B cell (primary cell): ENCODE measurements at regions not wholly inside any gene's neighbourhood (a gene's known extent, or its start where the extent isn't known, plus 50 kb on each side); places are given as distances from the start of the nearest gene placed in this dataset.

Experiments
- ATAC-seq: fragments of 200-7000 bp; cut with Tn5 transposase; one replicate; pipeline ENCODE4 v1.10.0; 2021; ENCODE audit warnings: low read depth, mild to moderate bottlenecking, moderate number of reproducible peaks, moderate library complexity
- CTCF ChIA-PET: fragments of 350-600 bp; sonication (Branson Sonifier 250); formaldehyde crosslinking; loops from one replicate; lab custom pipeline; 2021; ENCODE audit warnings: antibody characterized with exemption, inconsistent platforms; lab: Charles Lee
- POLR2A ChIA-PET: fragments of 350-600 bp; sonication (Branson Sonifier 250); formaldehyde crosslinking; loops from one replicate; lab custom pipeline; 2021; ENCODE audit warnings: antibody characterized with exemption; lab: Charles Lee
- DNase-seq: peaks from one replicate; pipeline ENCODE4 v3.0.0; 2013
- H2AFZ ChIP-seq: 2 replicates; pipeline ENCODE4 v1.6.1; 2012; ENCODE audit warnings: mild to moderate bottlenecking, low read depth, low read length; ENCODE audit not compliant: insufficient read depth, poor library complexity, severe bottlenecking
- H3K27ac ChIP-seq, 2 donors: 1 replicate in 1 of 2; 2 replicates in 1 of 2; pipeline ENCODE4 v1.5.1; 2012 to 2013; ENCODE audit warnings: low read length in 2 of 2, mild to moderate bottlenecking in 2 of 2, moderate library complexity in 1 of 2
- H3K27me3 ChIP-seq, 4 experiments: fragments of 200-600 bp in 1 of 4; sonication (generic) in 1 of 4; replicated peaks in 1 of 4; 1 replicate in 2 of 4; 2 replicates in 2 of 4; pipeline versions ENCODE4 v1.6.1 to v1.7.0; 2013 to 2016; ENCODE audit warnings: low read length in 3 of 4, mild to moderate bottlenecking in 2 of 4, mixed read lengths in 1 of 4, moderate library complexity in 1 of 4; ENCODE audit not compliant: insufficient read depth in 4 of 4, control insufficient read depth in 3 of 4; ENCODE audit errors: control extremely low read depth in 1 of 4
- H3K36me3 ChIP-seq, 2 experiments: replicated peaks in 1 of 2; 1 replicate in 1 of 2; 2 replicates in 1 of 2; pipeline versions ENCODE4 v1.6.1 to v1.7.1; 2013; ENCODE audit warnings: low read length in 1 of 2; ENCODE audit not compliant: insufficient read depth in 2 of 2, control insufficient read depth in 1 of 2; ENCODE audit errors: control extremely low read depth in 1 of 2, extremely low read depth in 1 of 2
- H3K4me1 ChIP-seq, 2 donors: fragments of 200-600 bp in 1 of 2; sonication (generic) in 1 of 2; 1 replicate in 1 of 2; 2 replicates in 1 of 2; pipeline versions ENCODE4 v1.5.1 to v1.6.1; 2013 to 2017; ENCODE audit warnings: low read length in 2 of 2; ENCODE audit not compliant: control insufficient read depth in 2 of 2, insufficient read depth in 2 of 2
- H3K4me2 ChIP-seq: replicated peaks from 2 replicates; pipeline ENCODE3; 2012; ENCODE audit warnings: mild to moderate bottlenecking, low read depth, low read length; ENCODE audit not compliant: poor library complexity, severe bottlenecking
- H3K4me3 ChIP-seq, 5 experiments: fragments of 200-600 bp in 1 of 5; sonication (generic) in 1 of 5; 1 replicate in 3 of 5; 2 replicates in 2 of 5; pipeline versions ENCODE4 v1.5.1 to v1.7.0; 2011 to 2016; ENCODE audit warnings: low read length in 4 of 5, mild to moderate bottlenecking in 4 of 5, low read depth in 2 of 5, control low read depth in 1 of 5, moderate library complexity in 1 of 5; ENCODE audit not compliant: insufficient read depth in 1 of 5; ENCODE audit errors: control extremely low read depth in 1 of 5, extremely low read depth in 1 of 5
- H3K79me2 ChIP-seq: fragments of 200-600 bp; sonication (generic); one replicate; pipeline ENCODE4 v1.6.0; 2016; ENCODE audit warnings: low read length; ENCODE audit not compliant: control insufficient read depth, insufficient read depth
- H3K9ac ChIP-seq: fragments of 200-600 bp; sonication (generic); 2 replicates; pipeline ENCODE4 v1.6.1; 2017; ENCODE audit warnings: mild to moderate bottlenecking, low read length, moderate library complexity
- H3K9me3 ChIP-seq, 3 donors: one replicate each; pipeline versions ENCODE4 v1.6.1 to v1.7.1; 2013; ENCODE audit warnings: low read length in 2 of 3; ENCODE audit not compliant: control insufficient read depth in 2 of 3, insufficient read depth in 1 of 3; ENCODE audit errors: control extremely low read depth in 1 of 3
- H4K20me1 ChIP-seq: 2 replicates; pipeline ENCODE4 v1.6.0; 2012; ENCODE audit warnings: mild to moderate bottlenecking, low read length; ENCODE audit not compliant: insufficient read depth, control insufficient read depth, poor library complexity, severe bottlenecking
- H3K27ac Mint-ChIP-seq: one replicate; pipeline ENCODE4 v1.8.0; 2021; ENCODE audit warnings: mixed read lengths
- H3K27me3 Mint-ChIP-seq: one replicate; pipeline ENCODE4 v1.8.0; 2021; ENCODE audit warnings: mixed read lengths
- H3K4me1 Mint-ChIP-seq: one replicate; pipeline ENCODE4 v1.8.0; 2021; ENCODE audit warnings: mixed read lengths
- H3K4me3 Mint-ChIP-seq: one replicate; pipeline ENCODE4 v1.8.0; 2021; ENCODE audit warnings: mixed read lengths
- H3K9me3 Mint-ChIP-seq: one replicate; pipeline ENCODE4 v1.8.0; 2022; ENCODE audit warnings: mixed read lengths; ENCODE audit not compliant: insufficient read depth
- EZH2 ChIP-seq: IDR thresholded peaks from 2 replicates; pipeline ENCODE4 v1.6.1; 2012; ENCODE audit warnings: borderline replicate concordance, low read depth, mild to moderate bottlenecking, moderate library complexity, low read length; ENCODE audit not compliant: insufficient read depth, poor library complexity, severe bottlenecking
- whole genome bisulfite sequencing: methylation state at CpG from one replicate; pipeline ENCODE4 v1.1.5; 2013; ENCODE audit warnings: missing lambda C conversion rate; ENCODE audit not compliant: insufficient coverage; 5-methylcytosine and 5-hydroxymethylcytosine counted together
- intact Hi-C: fragments of 100-400 bp; cut with micrococcal nuclease; formaldehyde crosslinking; loops from one replicate; pipeline ENCODE4 v1.10.0; 2022
- TF ChIP-seq, protein P1 (sequence below): fragments of 200-600 bp; IDR thresholded peaks from one replicate; pipeline ENCODE4 v1.8.0; 2022; ENCODE audit warnings: antibody characterized with exemption, mild to moderate bottlenecking

DNA sequence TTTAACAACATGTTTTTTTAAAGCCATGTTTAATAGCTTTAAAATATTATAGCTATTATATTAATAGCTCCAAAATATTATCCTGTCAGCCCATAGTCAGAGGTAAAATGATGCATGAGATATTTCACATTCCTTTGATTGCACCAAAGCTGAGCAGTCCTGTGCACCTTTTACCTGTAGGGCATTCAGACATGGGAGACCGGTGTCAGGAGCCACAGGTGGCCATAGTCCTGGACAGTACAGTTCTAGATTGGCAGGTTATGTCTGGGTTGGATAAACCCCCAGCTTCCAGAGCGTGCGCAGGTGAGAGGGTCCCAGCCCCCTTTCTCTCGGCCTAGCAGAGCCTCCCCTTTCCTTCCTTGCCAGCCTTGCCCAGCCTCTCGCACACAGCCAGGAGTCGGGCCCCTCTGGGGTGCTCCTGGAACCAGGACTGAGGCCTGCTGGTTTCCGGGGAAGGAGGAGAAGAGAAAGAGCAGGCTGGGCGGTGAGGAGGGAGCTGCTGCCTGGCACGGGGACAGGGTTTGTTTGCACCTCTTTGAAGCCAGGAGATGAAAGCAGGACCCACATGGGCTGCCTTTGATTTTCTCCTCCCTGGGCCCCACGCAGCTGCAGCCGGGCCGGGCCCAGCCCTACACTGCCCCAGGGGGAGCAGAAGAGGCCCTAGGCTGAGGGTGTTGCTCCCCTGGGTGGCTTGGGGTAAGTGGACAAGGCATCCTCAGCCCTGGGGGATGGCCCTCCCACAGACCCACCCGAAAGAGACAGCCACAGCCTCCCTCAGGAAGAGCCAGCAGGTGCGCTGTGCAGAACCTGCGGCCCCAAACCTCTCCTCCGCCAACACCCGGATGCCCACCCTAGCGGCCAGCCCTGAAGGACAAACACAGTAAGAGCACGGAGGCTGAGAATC is 75.2 kb upstream of the TARDBP start:
- Histone ChIP-seq H4K20me1 (no peaks in the 10 kb centered on the region), H3K36me3 (no peaks in the 10 kb centered on the region), H2AFZ (no peak overlapping the region), H3K4me3 (no peak overlapping the region), H3K27ac (no peak overlapping the region), H3K27me3 (peaks cover 0 to 13% (median 6%) of the 10 kb centered on the region in 4 experiments), H3K9me3 (no peaks in the 10 kb centered on the region), H3K4me2 (no peak overlapping the region), H3K9ac (no peak overlapping the region), H3K4me1 (peaks cover 7 to 14% of the 10 kb centered on the region in 2 donors), H3K79me2 (no peaks in the 10 kb centered on the region)
- intact Hi-C loops = no loop called here
- Mint-ChIP-seq H3K27ac (no peak overlapping the region), H3K4me1 (peaks cover 6% of the 10 kb centered on the region), H3K27me3 (peaks cover 17% of the 10 kb centered on the region), H3K4me3 (no peak overlapping the region), H3K9me3 (no peaks in the 10 kb centered on the region)
- ATAC-seq = no peak
- no peak for DNase-seq
- WGBS = 77% methylated on average over 16 of the region's 19 CpGs
- ChIA-PET CTCF (interaction anchor here (1.2 kb wide), 1 partner anchor 443 kb away, joined by 3 read pairs; no protein-coding TSS in a partner anchor), POLR2A (interaction anchor here (0.7 kb wide), 1 partner anchor 113 kb away, joined by 9 read pairs; no protein-coding TSS in a partner anchor)
- TF ChIP-seq, protein P1, sequence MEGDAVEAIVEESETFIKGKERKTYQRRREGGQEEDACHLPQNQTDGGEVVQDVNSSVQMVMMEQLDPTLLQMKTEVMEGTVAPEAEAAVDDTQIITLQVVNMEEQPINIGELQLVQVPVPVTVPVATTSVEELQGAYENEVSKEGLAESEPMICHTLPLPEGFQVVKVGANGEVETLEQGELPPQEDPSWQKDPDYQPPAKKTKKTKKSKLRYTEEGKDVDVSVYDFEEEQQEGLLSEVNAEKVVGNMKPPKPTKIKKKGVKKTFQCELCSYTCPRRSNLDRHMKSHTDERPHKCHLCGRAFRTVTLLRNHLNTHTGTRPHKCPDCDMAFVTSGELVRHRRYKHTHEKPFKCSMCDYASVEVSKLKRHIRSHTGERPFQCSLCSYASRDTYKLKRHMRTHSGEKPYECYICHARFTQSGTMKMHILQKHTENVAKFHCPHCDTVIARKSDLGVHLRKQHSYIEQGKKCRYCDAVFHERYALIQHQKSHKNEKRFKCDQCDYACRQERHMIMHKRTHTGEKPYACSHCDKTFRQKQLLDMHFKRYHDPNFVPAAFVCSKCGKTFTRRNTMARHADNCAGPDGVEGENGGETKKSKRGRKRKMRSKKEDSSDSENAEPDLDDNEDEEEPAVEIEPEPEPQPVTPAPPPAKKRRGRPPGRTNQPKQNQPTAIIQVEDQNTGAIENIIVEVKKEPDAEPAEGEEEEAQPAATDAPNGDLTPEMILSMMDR = no peak
- no peak for TF ChIP-seq EZH2
